Body of pancreas (tissue), 4 donors: ENCODE measurements at regions not wholly inside any gene's neighbourhood (a gene's known extent, or its start where the extent isn't known, plus 50 kb on each side); places are given as distances from the start of the nearest gene placed in this dataset.

Source experiments
- POLR2A ChIP-seq, 3 donors: fragments of 450-650 bp; IDR thresholded peaks; one replicate each; pipeline ENCODE4 v1.6.1; 2016; ENCODE audit warnings: antibody characterized with exemption in 3 of 3, mild to moderate bottlenecking in 2 of 3
- TF ChIP-seq, protein P1 (sequence below), 7 experiments: fragments of 450-650 bp in 4 of 7; fragments of 200-600 bp in 3 of 7; sonication (generic) in 3 of 7; IDR thresholded peaks; one replicate each; pipeline ENCODE4 v1.5.1; 2016 to 2019; ENCODE audit warnings: antibody characterized with exemption in 7 of 7

DNA sequence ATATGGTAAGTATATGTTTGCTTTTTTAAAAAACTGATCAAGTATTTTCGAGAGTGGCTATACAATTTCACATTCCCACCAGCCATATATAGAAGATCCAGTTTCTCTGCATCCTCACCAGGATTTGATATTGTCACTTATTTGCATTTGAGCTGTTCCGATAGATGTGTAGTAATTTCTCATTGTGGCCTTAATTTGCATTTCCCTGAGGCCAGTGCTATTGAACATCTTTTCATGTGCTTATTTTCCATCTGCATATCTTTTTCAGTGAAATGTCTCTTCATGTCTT is 72.9 kb upstream of the VASH1 start:
- TF ChIP-seq, protein P1, sequence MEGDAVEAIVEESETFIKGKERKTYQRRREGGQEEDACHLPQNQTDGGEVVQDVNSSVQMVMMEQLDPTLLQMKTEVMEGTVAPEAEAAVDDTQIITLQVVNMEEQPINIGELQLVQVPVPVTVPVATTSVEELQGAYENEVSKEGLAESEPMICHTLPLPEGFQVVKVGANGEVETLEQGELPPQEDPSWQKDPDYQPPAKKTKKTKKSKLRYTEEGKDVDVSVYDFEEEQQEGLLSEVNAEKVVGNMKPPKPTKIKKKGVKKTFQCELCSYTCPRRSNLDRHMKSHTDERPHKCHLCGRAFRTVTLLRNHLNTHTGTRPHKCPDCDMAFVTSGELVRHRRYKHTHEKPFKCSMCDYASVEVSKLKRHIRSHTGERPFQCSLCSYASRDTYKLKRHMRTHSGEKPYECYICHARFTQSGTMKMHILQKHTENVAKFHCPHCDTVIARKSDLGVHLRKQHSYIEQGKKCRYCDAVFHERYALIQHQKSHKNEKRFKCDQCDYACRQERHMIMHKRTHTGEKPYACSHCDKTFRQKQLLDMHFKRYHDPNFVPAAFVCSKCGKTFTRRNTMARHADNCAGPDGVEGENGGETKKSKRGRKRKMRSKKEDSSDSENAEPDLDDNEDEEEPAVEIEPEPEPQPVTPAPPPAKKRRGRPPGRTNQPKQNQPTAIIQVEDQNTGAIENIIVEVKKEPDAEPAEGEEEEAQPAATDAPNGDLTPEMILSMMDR (IDR thresholded peaks at IDR 0.05), result no peak
- TF ChIP-seq POLR2A (IDR thresholded peaks at IDR 0.05), result no peak
